NOMO-1 (cell line): ENCODE measurements at regions not wholly inside any gene's neighbourhood (a gene's known extent, or its start where the extent isn't known, plus 50 kb on each side); places are given as distances from the start of the nearest gene placed in this dataset.

ENCODE experiments used
- DNase-seq, 2 experiments: peaks; one replicate each; lab custom pipeline; 2025; ENCODE audit not compliant: unreplicated experiment in 2 of 2; lab: John Stamatoyannopoulos, UW

- DNase-seq = no peak
Measured at GRCh38 chr1:56060906-56061305, 518.5 kb downstream of the PLPP3 start.

- DNase-seq = no peak
Measured at GRCh38 chr1:56057466-56058405, 521.6 kb downstream of the PLPP3 start.

- DNase-seq = no peak
Measured at GRCh38 chr1:56056438-56057287, 522.7 kb downstream of the PLPP3 start.

DNA sequence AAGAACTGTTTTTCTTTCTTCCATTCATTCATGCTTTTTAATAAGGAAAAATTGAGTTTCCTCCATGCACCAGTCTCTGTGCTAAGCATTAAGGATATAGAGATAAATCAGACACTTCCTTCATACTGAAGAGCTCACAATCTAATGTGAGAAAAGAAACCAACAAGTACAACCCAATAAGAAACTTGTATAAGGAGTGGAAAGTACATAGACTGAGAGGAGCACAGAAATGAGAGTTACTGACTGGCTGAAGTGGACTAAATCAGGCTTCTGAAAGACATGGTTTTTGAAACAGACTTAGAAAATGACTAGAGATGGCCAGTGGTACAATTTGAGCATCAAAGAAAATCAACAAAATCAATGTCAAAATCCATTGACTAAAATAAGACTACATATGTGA lies 524.4 kb downstream of the PLPP3 start:
- no peak for DNase-seq

DNA sequence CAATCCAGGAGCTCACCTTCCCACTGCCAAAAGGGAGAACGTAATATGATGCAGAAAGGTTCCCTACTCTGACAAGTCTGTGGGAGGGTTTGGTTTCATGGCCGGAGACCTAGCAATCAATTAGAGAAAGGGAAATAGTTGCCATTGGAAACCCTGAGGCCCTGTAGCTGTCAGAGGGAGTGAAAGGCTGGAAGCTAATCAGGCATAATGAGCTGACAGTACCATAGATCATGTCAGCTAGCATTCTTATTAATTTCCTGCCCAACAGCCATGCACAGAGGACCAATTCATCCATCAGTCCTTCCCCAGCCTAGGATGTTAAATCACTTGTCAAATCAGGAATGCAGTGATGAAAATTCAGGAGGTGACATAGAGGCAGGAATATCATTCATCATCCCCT lies 527.3 kb downstream of the PLPP3 start:
- DNase-seq = no peak

DNA sequence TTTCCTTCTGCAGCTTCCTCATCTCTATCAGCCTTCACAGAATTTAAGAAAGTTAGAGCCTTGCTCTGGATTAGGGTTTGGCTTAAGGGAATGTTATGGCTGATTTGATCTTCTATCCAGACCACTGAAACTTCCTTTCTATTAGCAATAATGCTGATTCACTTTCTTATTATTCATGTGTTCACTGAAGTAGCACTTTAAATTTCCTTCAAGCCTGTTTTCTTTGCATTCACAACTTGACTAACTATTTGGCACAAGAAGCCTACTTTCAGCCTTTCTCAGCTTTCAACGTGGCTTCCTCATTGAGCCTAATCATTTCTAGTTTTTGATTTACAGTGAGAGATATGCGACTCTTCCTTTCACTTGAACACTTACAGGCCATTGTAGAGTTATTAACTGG lies 528.5 kb downstream of the PLPP3 start:
- no peak for DNase-seq

GRCh38 chr1:56045477-56045876 lies 533.9 kb downstream of the PLPP3 start:
- DNase-seq = no peak

DNA sequence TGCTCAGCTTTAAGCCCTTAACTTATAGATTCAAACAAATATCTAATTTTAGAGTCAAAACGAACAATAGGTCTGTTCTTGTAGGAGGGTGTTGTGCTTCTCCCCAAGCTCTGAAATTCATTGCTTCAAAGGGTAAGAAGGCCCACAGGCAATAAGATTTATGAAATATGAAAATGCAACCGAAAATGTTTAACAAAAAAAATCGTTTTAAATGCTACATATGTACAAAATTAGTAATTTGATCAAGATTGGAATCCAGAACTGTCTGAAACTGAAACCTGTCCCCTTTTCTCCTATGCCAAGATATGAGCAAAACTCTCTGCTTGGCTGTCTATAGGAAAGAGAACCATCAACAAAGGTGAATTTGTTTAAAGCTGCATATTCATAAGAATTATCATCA lies 534.3 kb downstream of the PLPP3 start:
- no peak for DNase-seq

DNA sequence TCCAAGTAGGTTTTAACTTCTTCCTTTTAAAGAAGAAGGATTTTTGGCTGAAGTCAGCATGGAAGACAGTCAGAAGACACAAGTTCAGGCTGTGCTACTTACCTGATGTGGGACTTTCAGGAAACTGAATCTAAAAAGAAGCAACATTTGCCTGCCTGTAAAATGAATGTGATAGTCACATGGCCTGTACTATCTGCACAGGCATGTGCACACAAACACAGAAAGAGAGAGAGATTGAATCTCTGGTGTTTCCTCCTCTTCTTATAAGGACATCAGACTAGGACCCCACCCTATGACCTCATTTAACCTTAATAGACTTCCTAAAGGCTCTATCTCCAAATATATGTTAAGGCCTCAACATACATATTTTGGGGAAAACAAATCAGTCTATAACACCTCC lies 542.9 kb downstream of the PLPP3 start:
- DNase-seq = no peak

- DNase-seq = no peak
Measured at GRCh38 chr1:56034847-56035481, 544.4 kb downstream of the PLPP3 start.

DNA sequence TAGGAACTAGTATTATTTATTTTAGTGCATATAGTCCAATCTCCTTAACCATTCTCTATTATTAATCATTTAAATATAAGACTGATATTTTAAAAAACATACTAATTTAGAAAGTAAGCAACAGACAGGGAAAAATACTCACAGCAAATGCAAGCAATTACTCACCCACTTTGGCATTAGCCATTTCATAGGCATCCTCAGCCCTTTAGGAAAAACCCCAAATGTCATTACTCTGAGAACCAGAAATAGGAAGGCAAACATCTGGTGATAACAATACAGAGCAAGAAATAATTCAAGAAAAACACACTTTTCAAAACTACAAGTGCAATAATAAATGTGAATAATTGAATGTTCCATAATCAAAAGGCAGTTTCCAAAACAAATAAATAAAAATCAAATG lies 545.1 kb downstream of the PLPP3 start:
- no peak for DNase-seq

DNA sequence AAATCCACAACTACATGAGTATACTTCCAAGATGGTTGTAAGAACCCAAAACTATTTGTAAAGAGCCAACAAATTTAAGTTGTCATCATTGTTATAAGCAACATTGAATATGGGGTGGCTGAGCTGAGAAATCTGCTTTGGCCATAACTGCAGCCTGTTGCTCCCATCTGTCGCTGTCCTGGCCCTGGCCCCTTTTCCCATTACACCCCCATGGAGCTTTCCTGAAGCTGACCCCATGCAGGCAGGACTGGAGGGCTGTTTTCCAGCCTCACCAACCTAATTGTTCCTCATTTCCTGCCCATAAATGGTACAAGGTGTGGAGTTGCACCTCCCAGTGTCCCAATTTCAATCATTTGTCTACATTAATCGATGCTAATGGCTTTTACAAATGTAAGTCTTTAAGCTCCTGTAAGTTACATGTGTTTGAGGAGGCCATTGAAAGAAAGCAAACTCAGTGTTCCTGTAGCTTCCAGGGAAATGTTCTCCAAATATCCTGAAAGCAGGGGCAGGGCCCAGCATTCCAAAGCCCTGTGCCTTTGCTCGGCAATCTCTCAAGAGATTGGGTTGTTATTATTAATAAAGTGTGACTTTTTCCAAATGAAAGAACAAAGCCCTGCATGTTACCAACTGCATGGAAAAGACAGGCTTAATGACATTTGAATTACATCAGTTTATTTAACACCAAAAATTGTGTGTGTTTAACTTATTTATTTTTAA lies 545.9 kb downstream of the PLPP3 start:
- DNase-seq = no peak

GRCh38 chr1:56032096-56032676 lies 547.2 kb downstream of the PLPP3 start:
- no peak for DNase-seq

DNA sequence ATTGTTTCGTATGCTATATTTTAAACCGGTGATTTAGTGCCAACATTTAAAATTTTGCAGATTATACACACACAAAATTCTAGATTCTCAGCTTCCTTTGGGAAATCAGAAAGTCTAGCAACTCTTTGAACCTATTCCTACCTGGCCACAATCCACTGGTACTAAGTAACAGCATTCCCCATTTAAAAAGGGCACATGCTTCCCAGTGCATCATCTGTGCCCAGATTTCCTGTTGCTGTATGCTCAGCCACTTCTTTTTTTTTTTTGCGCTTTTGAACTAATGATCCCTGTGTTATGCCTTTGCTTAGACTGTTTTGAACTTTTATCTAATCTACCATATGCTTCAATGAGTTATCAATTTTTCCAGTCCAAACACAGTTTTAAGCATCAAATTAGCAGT lies 548.4 kb downstream of the PLPP3 start:
- no peak for DNase-seq

DNA sequence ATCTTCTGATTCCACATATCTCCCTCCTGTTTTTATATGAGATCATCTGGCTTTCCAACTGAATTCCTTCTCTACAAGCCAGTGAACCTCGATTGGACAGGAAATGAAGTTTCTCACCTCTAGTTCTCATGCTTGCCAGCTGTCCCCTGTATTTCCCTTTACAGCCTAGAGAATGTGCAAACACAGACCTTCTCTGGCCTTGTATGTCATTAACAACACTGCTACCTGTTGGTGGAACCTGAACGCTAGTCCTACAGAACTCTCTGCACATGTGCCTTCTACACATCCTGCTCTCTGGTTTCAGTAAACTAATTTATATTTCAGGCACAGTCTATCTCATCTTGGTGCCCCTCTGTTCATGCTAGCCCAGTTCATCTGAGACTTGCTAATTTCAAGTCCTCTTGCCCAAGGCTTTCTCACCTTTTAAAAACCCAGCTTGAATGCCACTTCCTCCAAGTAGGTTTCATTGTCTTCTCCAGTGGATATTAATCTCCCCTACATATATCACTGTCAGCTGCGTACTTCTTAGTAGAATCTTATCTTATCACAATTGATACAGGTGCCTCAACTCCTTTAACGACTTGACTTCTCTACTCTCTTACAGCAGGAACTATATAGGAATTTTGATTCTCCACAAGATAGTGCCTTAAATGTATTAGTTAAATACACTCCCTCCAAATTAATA lies 549.9 kb downstream of the PLPP3 start:
- DNase-seq = no peak

GRCh38 chr1:56028911-56029310 lies 550.5 kb downstream of the PLPP3 start:
- DNase-seq = no peak

- no peak for DNase-seq
Measured at GRCh38 chr1:56028244-56028643, 551.1 kb downstream of the PLPP3 start.

GRCh38 chr1:56025942-56026341 lies 553.4 kb downstream of the PLPP3 start:
- DNase-seq = no peak

- no peak for DNase-seq
Measured at GRCh38 chr1:56024155-56024554, 555.2 kb downstream of the PLPP3 start.

DNA sequence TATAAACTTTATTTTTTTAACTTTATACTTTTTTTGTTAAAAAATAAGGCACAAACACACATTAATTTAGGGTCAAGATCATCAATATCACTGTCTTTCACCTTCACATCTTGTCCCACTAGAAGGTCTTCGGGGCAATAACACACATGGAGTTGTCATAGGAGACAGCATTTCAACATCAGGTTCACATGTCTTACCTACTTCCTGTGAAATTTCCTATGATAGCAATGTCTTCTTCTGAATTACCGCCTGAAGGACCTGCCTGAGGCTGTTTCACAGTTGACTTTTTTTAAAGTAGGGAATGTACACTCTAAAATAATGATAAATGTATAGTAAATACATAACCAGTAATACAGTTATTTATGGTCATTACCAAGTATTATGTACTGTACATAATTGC lies 559.4 kb downstream of the PLPP3 start:
- no peak for DNase-seq
